Endothelial cell of umbilical vein (primary cell): ENCODE measurements at regions not wholly inside any gene's neighbourhood (a gene's known extent, or its start where the extent isn't known, plus 50 kb on each side); places are given as distances from the start of the nearest gene placed in this dataset.

Experiments
- BruUV-seq: library from RNA; stranded (reverse); fragments of 400-500 nt; replicated peaks from 2 replicates; lab custom pipeline; 2021; lab: Mats Ljungman, UMichigan
- CTCF ChIA-PET: fragments of 300-600, 350-600 bp; sonication (Branson Sonifier 250); formaldehyde crosslinking; loops from one replicate; lab custom pipeline; 2021; ENCODE audit warnings: antibody characterized with exemption, inconsistent platforms; lab: Charles Lee
- POLR2A ChIA-PET: fragments of 300-600, 350-600 bp; sonication (Branson Sonifier 250); formaldehyde crosslinking; loops from one replicate; lab custom pipeline; 2021; ENCODE audit warnings: antibody characterized with exemption, inconsistent platforms; lab: Charles Lee
- DNase-seq: peaks from one replicate; pipeline ENCODE4 v3.0.0-alpha.2; 2011; ENCODE audit warnings: low read depth, low spot score
- FAIRE-seq: peaks from 2 replicates; lab custom pipeline; 2011; peaks lifted over from hg19 to GRCh38; lab: Jason Lieb, UNC
- H2AFZ ChIP-seq: 2 replicates; pipeline ENCODE4 v1.6.0; 2012; ENCODE audit warnings: low read depth, low read length, control low read depth, inconsistent platforms
- H3K27ac ChIP-seq: 2 replicates; pipeline ENCODE4 v1.5.1; 2011; ENCODE audit warnings: low read depth, mild to moderate bottlenecking, control low read depth, low read length, moderate library complexity; ENCODE audit not compliant: insufficient read depth
- H3K27me3 ChIP-seq, 2 experiments: 2 replicates each; pipeline versions ENCODE4 v1.6.0 to v1.6.1; 2011; ENCODE audit warnings: low read length in 2 of 2, mixed read lengths in 1 of 2; ENCODE audit not compliant: control insufficient read depth in 2 of 2, insufficient read depth in 2 of 2
- H3K36me3 ChIP-seq, 2 experiments: 2 replicates in 1 of 2; 3 replicates in 1 of 2; pipeline ENCODE4 v1.5.1; 2011; ENCODE audit warnings: low read length in 2 of 2, mild to moderate bottlenecking in 1 of 2, moderate library complexity in 1 of 2; ENCODE audit not compliant: control insufficient read depth in 2 of 2, insufficient read depth in 2 of 2; ENCODE audit errors: extremely low read depth in 1 of 2
- H3K4me1 ChIP-seq: 3 replicates; pipeline ENCODE4 v1.5.1; 2011; ENCODE audit warnings: mild to moderate bottlenecking, low read length; ENCODE audit not compliant: control insufficient read depth, insufficient read depth; ENCODE audit errors: extremely low read depth
- H3K4me2 ChIP-seq: 2 replicates; pipeline ENCODE4 v1.6.1; 2011; ENCODE audit warnings: low read length, control low read depth, mixed read lengths; ENCODE audit not compliant: insufficient read depth
- H3K4me3 ChIP-seq, 3 experiments: fragments of 200-600 bp in 1 of 3; sonication (generic), shearing (Covaris generic) in 1 of 3; replicated peaks in 1 of 3; 2 replicates each; pipeline ENCODE4 v1.5.1; 2011 to 2016; ENCODE audit warnings: control low read depth in 3 of 3, low read length in 3 of 3, mild to moderate bottlenecking in 2 of 3, inconsistent platforms in 1 of 3, low read depth in 1 of 3, moderate library complexity in 1 of 3; ENCODE audit not compliant: insufficient read depth in 1 of 3
- H3K79me2 ChIP-seq: 2 replicates; pipeline ENCODE4 v1.6.0; 2012; ENCODE audit warnings: low read length, inconsistent platforms; ENCODE audit not compliant: control insufficient read depth, insufficient read depth
- H3K9ac ChIP-seq: replicated peaks from 2 replicates; pipeline ENCODE3; 2011; ENCODE audit warnings: low read length, control low read depth; ENCODE audit not compliant: insufficient read depth; ENCODE audit errors: extremely low read depth
- H3K9me1 ChIP-seq: replicated peaks from 3 replicates; pipeline ENCODE4 v1.6.0; 2011; ENCODE audit warnings: mild to moderate bottlenecking, low read length; ENCODE audit not compliant: control insufficient read depth, insufficient read depth; ENCODE audit errors: extremely low read depth
- H3K9me3 ChIP-seq: replicated peaks from 2 replicates; pipeline ENCODE4 v1.5.1; 2012; ENCODE audit warnings: low read length, inconsistent platforms; ENCODE audit not compliant: control insufficient read depth, insufficient read depth
- H4K20me1 ChIP-seq: replicated peaks from 2 replicates; pipeline ENCODE3; 2011; ENCODE audit warnings: mild to moderate bottlenecking, low read length; ENCODE audit not compliant: control insufficient read depth, insufficient read depth; ENCODE audit errors: extremely low read depth
- CTCF ChIP-seq, 2 donors: IDR thresholded peaks; 1 replicate in 1 of 2; 2 replicates in 1 of 2; pipeline ENCODE4 v1.5.1; 2011; ENCODE audit warnings: low read length in 2 of 2, mild to moderate bottlenecking in 2 of 2, moderate library complexity in 2 of 2, control low read depth in 1 of 2, inconsistent platforms in 1 of 2, low read depth in 1 of 2; ENCODE audit not compliant: insufficient read depth in 1 of 2; ENCODE audit errors: extremely low read depth in 1 of 2
- EZH2 ChIP-seq: IDR thresholded peaks from 2 replicates; pipeline ENCODE4 v1.6.1; 2012; ENCODE audit warnings: borderline replicate concordance, low read depth, mild to moderate bottlenecking, moderate library complexity, low read length, inconsistent platforms; ENCODE audit not compliant: severe bottlenecking
- FOS ChIP-seq: IDR thresholded peaks from 2 replicates; pipeline ENCODE4 v1.6.1; 2011; ENCODE audit warnings: mild to moderate bottlenecking, low read length, moderate library complexity, borderline replicate concordance; ENCODE audit not compliant: insufficient read depth
- GATA2 ChIP-seq: IDR thresholded peaks from 2 replicates; pipeline ENCODE4 v1.7.0; 2011; ENCODE audit warnings: low read depth, mild to moderate bottlenecking, moderate library complexity, mixed read lengths, low read length; ENCODE audit not compliant: insufficient read length, insufficient read depth
- JUN ChIP-seq: IDR thresholded peaks from 2 replicates; pipeline ENCODE4 v1.6.1; 2011; ENCODE audit warnings: borderline replicate concordance, low read depth; ENCODE audit not compliant: insufficient read length, insufficient read depth
- MAX ChIP-seq: IDR thresholded peaks from 2 replicates; pipeline ENCODE4 v1.6.1; 2011; ENCODE audit not compliant: insufficient read depth, insufficient read length
- MYC ChIP-seq: IDR thresholded peaks from one replicate; pipeline ENCODE4 v1.6.1; 2011; ENCODE audit warnings: mild to moderate bottlenecking, low read depth, low read length
- POLR2A ChIP-seq: IDR thresholded peaks from 2 replicates; pipeline ENCODE4 v1.6.1; 2012; ENCODE audit warnings: low read depth, mild to moderate bottlenecking, control low read depth, low read length
- POLR2AphosphoS5 ChIP-seq: IDR thresholded peaks from 2 replicates; pipeline ENCODE4 v1.6.1; 2012; ENCODE audit warnings: low read depth, mild to moderate bottlenecking, control low read depth, low read length, moderate library complexity; ENCODE audit not compliant: insufficient read depth
- dilution Hi-C: fragments of 300-500 bp; cut with MboI; formaldehyde crosslinking; loops from one replicate; pipeline ENCODE4 v1.15.0; 2019; ENCODE audit warnings: low sequenced_read_pairs; ENCODE audit not compliant: extremely low pct_ligation_motif_present
- intact Hi-C: fragments of 100-400 bp; cut with micrococcal nuclease; formaldehyde crosslinking; loops from one replicate; pipeline ENCODE4 v1.10.0; 2022

GRCh38 chr20:54318892-54319291, 111.0 kb downstream of the PFDN4 start:
- no peaks in the 10 kb centered on the region for H3K27me3 ChIP-seq
- BruUV-seq, result no TSS peak
- intact Hi-C loops (no loop called here), dilution Hi-C loops (no loop called here)
- POLR2A ChIA-PET, result interaction anchor here (0.7 kb wide), 1 partner anchor 167 kb away, joined by 3 read pairs; no protein-coding TSS in a partner anchor
- H3K4me3 ChIP-seq, result no peak overlapping the region
- CTCF ChIA-PET, result no interaction called here
- no peaks in the 10 kb centered on the region for H3K36me3 ChIP-seq
- DNase-seq (no peak), FAIRE-seq (no peak)
- H3K4me2 ChIP-seq, result no peak overlapping the region
- no peaks in the 10 kb centered on the region for H3K9me1 ChIP-seq
- H3K27ac ChIP-seq, result no peak overlapping the region
- H4K20me1 ChIP-seq, result no peaks in the 10 kb centered on the region
- H3K9ac ChIP-seq, result no peak overlapping the region
- no peaks in the 10 kb centered on the region for H3K4me1 ChIP-seq
- H3K9me3 ChIP-seq, result no peaks in the 10 kb centered on the region
- H3K79me2 ChIP-seq, result no peaks in the 10 kb centered on the region
- no peak overlapping the region for H2AFZ ChIP-seq
- no peak for TF ChIP-seq POLR2A
- TF ChIP-seq JUN, result no peak
- no peak for TF ChIP-seq GATA2
- TF ChIP-seq POLR2AphosphoS5, result no peak
- TF ChIP-seq MAX, result no peak
- TF ChIP-seq FOS, result no peak
- TF ChIP-seq MYC, result no peak
- no peak for TF ChIP-seq EZH2

DNA sequence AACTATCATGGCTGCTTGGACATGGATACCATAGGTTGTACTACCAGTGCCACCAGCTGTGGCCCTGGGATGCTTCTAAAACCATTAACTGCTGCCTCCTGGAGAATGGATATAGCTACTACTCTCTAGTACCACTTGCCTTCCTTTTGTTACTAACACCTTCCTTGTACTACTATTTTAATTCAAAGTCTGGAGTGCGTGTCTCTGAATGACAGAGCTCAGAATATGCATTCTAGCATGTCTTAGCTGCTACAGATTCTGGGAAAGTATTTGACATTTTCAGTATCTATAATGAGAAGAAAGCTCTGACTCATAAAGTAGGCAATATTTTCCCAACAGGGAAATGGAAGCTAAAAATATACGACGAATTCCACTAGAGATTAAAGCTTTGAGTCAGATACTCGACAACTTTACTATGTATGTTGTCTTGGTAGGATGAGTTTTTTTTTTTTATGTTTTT, 112.3 kb downstream of the PFDN4 start:
- dilution Hi-C loops, result no loop called here
- no peaks in the 10 kb centered on the region for H3K79me2 ChIP-seq
- no peak overlapping the region for H3K4me3 ChIP-seq
- H3K9me3 ChIP-seq, result no peaks in the 10 kb centered on the region
- no peak for TF ChIP-seq JUN
- TF ChIP-seq CTCF (IDR thresholded peaks at IDR 0.05; ENCODE audit: extremely low read depth in 1 of 2, insufficient read depth in 1 of 2, low read depth in 1 of 2, low read length in 2 of 2), result no peak
- TF ChIP-seq MAX, result no peak
- TF ChIP-seq POLR2AphosphoS5, result no peak
- no peak for TF ChIP-seq FOS
- TF ChIP-seq GATA2, result no peak
- no peak for TF ChIP-seq POLR2A
- no peak for TF ChIP-seq MYC
- TF ChIP-seq EZH2, result no peak
- H3K4me1 ChIP-seq, result no peaks in the 10 kb centered on the region
- no peaks in the 10 kb centered on the region for H3K36me3 ChIP-seq
- ChIA-PET POLR2A (no interaction called here), CTCF (interaction anchor here (1.1 to 1.5 kb wide), 2 partner anchors 9 to 15 kb away, joined by 4 read pairs; no protein-coding TSS in a partner anchor)
- no peak overlapping the region for H2AFZ ChIP-seq
- no peak overlapping the region for H3K4me2 ChIP-seq
- no peaks in the 10 kb centered on the region for H3K27me3 ChIP-seq
- H3K9ac ChIP-seq, result no peak overlapping the region
- no peaks in the 10 kb centered on the region for H3K9me1 ChIP-seq
- no TSS peak for BruUV-seq
- H3K27ac ChIP-seq, result no peak overlapping the region
- intact Hi-C loops, result no loop called here
- DNase-seq, result no peak
- H4K20me1 ChIP-seq, result no peaks in the 10 kb centered on the region
- FAIRE-seq, result no peak
